WTC11 (cell line): ENCODE measurements at regions not wholly inside any gene's neighbourhood (a gene's known extent, or its start where the extent isn't known, plus 50 kb on each side); places are given as distances from the start of the nearest gene placed in this dataset.

Experiments
- ATF2 ChIP-seq: sonication (generic); formaldehyde crosslinking; IDR thresholded peaks from 2 replicates; pipeline ENCODE4 v1.8.1; 2022; ENCODE audit warnings: low read depth, missing genetic modification reagents, borderline replicate concordance
- ATF3 ChIP-seq: sonication (generic); formaldehyde crosslinking; conservative IDR thresholded peaks from 2 replicates; pipeline ENCODE4 v1.8.1; 2022; ENCODE audit warnings: mild to moderate bottlenecking, missing genetic modification reagents
- CBFB ChIP-seq: sonication (generic); formaldehyde crosslinking; IDR thresholded peaks from 2 replicates; pipeline ENCODE4 v1.8.1; 2022; ENCODE audit warnings: mild to moderate bottlenecking, low read depth, missing genetic modification reagents
- CREB1 ChIP-seq: sonication (generic); formaldehyde crosslinking; IDR thresholded peaks from 2 replicates; pipeline ENCODE4 v1.8.0; 2023; ENCODE audit warnings: mild to moderate bottlenecking, missing genetic modification reagents
- CTCF ChIP-seq: fragments of 200-600 bp; IDR thresholded peaks from 2 replicates; pipeline ENCODE4 v1.8.0; 2022; ENCODE audit warnings: antibody characterized with exemption
- E2F1 ChIP-seq: sonication (generic); formaldehyde crosslinking; IDR thresholded peaks from 2 replicates; pipeline ENCODE4 v1.8.0; 2022; ENCODE audit warnings: mild to moderate bottlenecking, missing genetic modification reagents
- GTF2I ChIP-seq: fragments of 250-450 bp; sonication (Bioruptor Pico); conservative IDR thresholded peaks from 2 replicates; pipeline ENCODE4 v1.4.0; 2021; ENCODE audit warnings: mild to moderate bottlenecking
- MAX ChIP-seq: sonication (generic); formaldehyde crosslinking; IDR thresholded peaks from 2 replicates; pipeline ENCODE4 v1.8.0; 2022; ENCODE audit warnings: mild to moderate bottlenecking, missing genetic modification reagents
- NFYB ChIP-seq: sonication (generic); formaldehyde crosslinking; conservative IDR thresholded peaks from 2 replicates; pipeline ENCODE4 v1.8.0; 2022; ENCODE audit warnings: low read depth, missing genetic modification reagents
- NR3C1 ChIP-seq: sonication (generic); formaldehyde crosslinking; conservative IDR thresholded peaks from 2 replicates; pipeline ENCODE4 v1.8.1; 2023; ENCODE audit warnings: low read depth, mild to moderate bottlenecking, missing genetic modification reagents
- PRDM15 ChIP-seq: sonication (generic); formaldehyde crosslinking; IDR thresholded peaks from 2 replicates; pipeline ENCODE4 v1.8.0; 2022; ENCODE audit warnings: missing genetic modification reagents
- RELA ChIP-seq: sonication (generic); formaldehyde crosslinking; IDR thresholded peaks from 2 replicates; pipeline ENCODE4 v1.8.1; 2022; ENCODE audit warnings: missing genetic modification reagents, mild to moderate bottlenecking, borderline replicate concordance
- TP53 ChIP-seq: sonication (generic); formaldehyde crosslinking; IDR thresholded peaks from 2 replicates; pipeline ENCODE4 v1.8.1; 2023; ENCODE audit warnings: mild to moderate bottlenecking, missing genetic modification reagents
- USF2 ChIP-seq: sonication (generic); formaldehyde crosslinking; IDR thresholded peaks from 2 replicates; pipeline ENCODE4 v1.8.1; 2023; ENCODE audit warnings: mild to moderate bottlenecking, missing genetic modification reagents, moderate library complexity

GRCh38 chr7:23960361-23960760 is 250.3 kb downstream of the STK31 start:
- no peak for TF ChIP-seq CREB1 (CRISPR knock-in tag)
- no peak for TF ChIP-seq ATF2 (CRISPR knock-in tag)
- TF ChIP-seq CTCF: no peak
- no peak for TF ChIP-seq E2F1
- TF ChIP-seq RELA (CRISPR knock-in tag): no peak
- no peak for TF ChIP-seq PRDM15 (CRISPR knock-in tag)
- TF ChIP-seq NFYB (CRISPR knock-in tag): no peak
- no peak for TF ChIP-seq ATF3 (CRISPR knock-in tag)
- no peak for TF ChIP-seq NR3C1
- TF ChIP-seq TP53 (CRISPR knock-in tag): no peak
- no peak for TF ChIP-seq CBFB (CRISPR knock-in tag)
- TF ChIP-seq GTF2I (CRISPR knock-in tag): no peak
- no peak for TF ChIP-seq USF2 (CRISPR knock-in tag)
- TF ChIP-seq MAX (CRISPR knock-in tag): no peak
